ENCODE measurements at regions not wholly inside any gene's neighbourhood (a gene's known extent, or its start where the extent isn't known, plus 50 kb on each side); places are given as distances from the start of the nearest gene placed in this dataset.

DNA sequence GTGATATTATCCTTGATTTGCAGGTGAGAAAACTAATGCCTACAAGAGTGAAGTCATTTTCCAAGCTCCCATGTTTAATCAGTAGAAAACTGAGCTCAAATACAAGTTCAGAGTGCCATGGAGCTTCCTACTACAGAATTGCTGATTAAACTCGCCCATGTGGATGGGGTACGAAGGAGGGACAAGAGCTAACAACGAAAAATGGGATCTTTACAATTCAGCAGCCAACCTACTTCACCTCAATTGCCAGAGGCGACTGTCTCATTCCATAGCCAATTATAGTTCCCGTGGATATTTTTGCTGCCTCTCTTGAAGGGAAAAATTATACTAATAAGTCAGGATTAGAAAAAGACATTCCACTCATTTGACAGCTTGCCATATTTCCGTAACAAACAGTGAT lies 1155.1 kb downstream of the OLFM4 start:
- Mint-ChIP-seq H3K4me1 (no peaks in the 10 kb centered on the region), H3K27me3 (no peaks in the 10 kb centered on the region), H3K4me3 (no peak overlapping the region), H3K36me3 (no peaks in the 10 kb centered on the region), H3K9me3 (peaks cover 1 to 11% (median 5%) of the 10 kb centered on the region in 7 donors), H3K27ac (no peak overlapping the region)
- ATAC-seq (ENCODE audit: low read depth in 2 of 2) (no peak), DNase-seq (no peak)

DNA sequence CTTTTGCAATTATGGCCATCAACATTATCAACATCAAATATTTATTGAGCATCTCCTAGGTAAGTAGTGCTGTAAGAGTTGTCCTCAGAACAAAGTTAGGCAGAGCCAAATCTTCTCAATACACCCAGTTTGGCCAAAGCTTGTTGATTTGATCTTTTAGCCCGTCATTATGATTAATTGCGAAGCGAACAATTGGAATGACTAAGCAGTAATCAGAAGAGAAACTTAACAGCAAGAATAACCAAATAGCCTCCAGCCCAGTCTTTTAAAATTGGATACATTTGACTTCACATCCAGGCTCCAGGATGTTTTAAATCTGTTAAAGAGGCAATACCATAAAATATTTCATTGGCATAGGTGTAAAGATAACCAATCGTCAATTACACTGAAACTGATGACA lies 1156.0 kb downstream of the OLFM4 start:
- H3K9me3 Mint-ChIP-seq: peaks cover 1 to 15% (median 8%) of the 10 kb centered on the region in 7 donors
- DNase-seq (no peak), ATAC-seq (ENCODE audit: low read depth in 2 of 2) (no peak)
- H3K27ac Mint-ChIP-seq: no peak overlapping the region
- H3K4me1 Mint-ChIP-seq: no peaks in the 10 kb centered on the region
- no peaks in the 10 kb centered on the region for H3K36me3 Mint-ChIP-seq
- H3K4me3 Mint-ChIP-seq: no peak overlapping the region
- no peaks in the 10 kb centered on the region for H3K27me3 Mint-ChIP-seq

DNA sequence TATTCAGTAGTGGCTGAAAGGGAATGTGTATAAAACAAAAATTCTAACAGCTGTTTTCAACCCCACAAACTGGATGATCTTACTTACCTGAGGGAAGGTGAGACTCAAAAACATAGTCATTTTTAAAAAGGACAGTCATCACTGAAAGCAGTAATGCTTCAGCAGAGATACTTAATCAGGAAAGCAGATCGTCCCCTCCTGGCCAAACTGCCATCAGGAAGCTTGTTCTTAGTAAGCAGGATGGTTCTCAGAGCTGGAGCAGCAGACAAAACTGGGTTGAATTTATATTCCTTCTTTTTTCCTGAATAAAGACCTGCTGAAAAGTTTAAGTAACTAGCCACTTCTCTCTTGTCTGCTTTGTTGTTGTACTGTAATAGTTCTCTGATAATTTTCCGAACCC lies 1156.5 kb downstream of the OLFM4 start:
- Mint-ChIP-seq H3K27ac (no peak overlapping the region), H3K4me1 (no peaks in the 10 kb centered on the region), H3K36me3 (no peaks in the 10 kb centered on the region), H3K4me3 (no peak overlapping the region), H3K9me3 (peaks cover 3 to 17% (median 6%) of the 10 kb centered on the region in 7 donors), H3K27me3 (no peaks in the 10 kb centered on the region)
- no peak for ATAC-seq (ENCODE audit: low read depth in 2 of 2)
- DNase-seq: no peak

DNA sequence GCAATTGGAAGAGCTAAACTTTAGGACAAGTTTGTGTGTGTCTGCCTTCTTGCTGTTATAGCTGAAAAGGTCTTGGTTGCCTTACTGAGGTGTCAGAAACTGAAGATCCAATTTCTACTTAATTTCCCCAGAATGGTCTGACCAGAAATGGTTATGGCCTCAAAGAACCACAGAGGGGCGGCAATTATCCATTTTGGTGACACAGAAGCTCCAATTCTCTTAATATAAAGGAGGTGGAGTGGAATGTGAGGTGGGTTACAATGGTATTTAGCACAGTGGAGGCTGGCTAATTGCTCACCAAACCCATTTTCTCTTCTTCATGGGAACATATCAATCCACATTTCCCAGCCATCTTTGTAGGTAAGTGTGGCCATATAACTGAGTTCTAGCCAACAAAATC lies 1157.2 kb downstream of the OLFM4 start:
- no peaks in the 10 kb centered on the region for H3K27me3 Mint-ChIP-seq
- H3K4me1 Mint-ChIP-seq: no peaks in the 10 kb centered on the region
- no peak overlapping the region for H3K27ac Mint-ChIP-seq
- H3K36me3 Mint-ChIP-seq: no peaks in the 10 kb centered on the region
- DNase-seq: no peak
- H3K9me3 Mint-ChIP-seq: peaks cover 2 to 17% (median 5%) of the 10 kb centered on the region in 7 donors
- ATAC-seq (ENCODE audit: low read depth in 2 of 2): no peak
- no peak overlapping the region for H3K4me3 Mint-ChIP-seq

DNA sequence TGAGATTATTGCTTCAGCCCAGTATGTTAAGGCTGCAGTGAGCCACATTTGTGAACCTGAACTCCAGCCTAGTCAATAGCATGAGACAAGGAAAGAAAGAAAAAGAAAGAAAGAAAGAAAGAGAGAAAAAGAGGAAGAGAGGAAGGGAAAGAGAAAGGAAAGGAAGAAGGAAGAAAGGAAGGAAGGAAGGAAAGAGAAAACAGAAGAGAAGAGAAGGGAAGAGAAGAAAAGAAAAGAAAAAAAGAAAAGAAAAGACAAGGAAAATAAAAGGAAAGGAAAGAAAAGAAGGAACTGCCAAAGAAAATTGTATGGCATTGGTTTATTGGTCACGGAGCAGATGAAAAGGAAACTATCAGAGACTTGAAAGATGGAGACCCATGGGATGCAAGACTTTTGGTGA lies 1158.8 kb downstream of the OLFM4 start:
- Mint-ChIP-seq H3K4me3 (no peak overlapping the region), H3K36me3 (no peaks in the 10 kb centered on the region), H3K4me1 (no peaks in the 10 kb centered on the region), H3K9me3 (peaks cover 3 to 21% (median 5%) of the 10 kb centered on the region in 7 donors), H3K27me3 (no peaks in the 10 kb centered on the region), H3K27ac (no peak overlapping the region)
- DNase-seq: no peak
- no peak for ATAC-seq (ENCODE audit: low read depth in 2 of 2)

DNA sequence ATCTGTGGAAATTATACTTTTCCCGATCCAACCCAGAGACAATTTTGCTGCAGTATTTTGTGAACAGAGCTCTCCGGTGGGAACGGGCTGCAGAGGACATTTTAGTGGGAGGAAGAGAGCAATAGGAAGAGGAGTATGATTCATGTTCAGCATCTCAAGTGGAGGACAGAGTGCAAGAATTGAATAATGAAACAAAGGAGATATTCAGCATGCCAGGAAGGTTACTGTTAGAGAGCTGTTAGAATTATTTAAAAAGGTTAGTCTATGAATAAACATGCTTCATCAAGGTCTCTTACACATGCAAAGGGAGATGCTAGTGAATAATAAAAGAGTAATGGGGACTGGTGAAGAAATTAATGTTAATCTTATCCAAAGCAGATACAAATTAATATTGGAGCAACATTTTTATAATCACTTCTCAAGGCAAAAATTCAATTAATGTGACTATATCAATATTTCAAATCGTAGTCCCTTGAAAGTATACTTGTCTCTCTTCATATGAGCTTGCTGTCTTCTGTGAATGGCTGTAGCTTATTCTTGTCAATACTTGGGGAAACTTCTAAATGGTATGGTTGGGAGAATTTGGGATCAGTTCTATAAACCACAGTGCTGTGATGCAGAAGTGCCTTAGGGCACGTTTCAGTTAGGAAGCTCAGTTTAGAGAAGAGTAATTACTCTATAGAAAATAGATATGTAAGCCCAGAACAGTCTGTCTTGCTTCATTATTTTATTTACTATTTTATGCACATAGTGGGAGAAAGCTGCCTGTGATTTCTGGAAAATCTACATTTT lies 1165.8 kb downstream of the OLFM4 start:
- Mint-ChIP-seq H3K4me1 (no peaks in the 10 kb centered on the region), H3K27ac (no peak overlapping the region)

DNA sequence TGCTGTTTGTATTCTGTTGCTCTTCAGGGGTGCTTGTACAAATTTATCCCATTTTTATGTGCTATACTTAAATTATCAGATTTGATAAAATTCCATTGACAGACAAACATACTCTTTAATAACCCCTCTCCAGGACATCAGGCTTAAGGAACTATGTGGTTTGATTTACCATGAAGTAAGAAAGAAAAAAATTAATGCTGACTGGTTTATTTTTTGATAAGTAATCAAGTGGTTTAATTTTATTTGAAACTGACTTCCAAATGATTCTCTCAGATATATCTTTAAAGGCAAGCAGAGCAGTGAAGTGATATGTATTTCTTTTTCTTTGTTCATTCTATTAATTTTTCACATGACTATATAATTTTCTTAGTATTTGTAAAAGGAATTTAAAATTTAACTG lies 1168.1 kb downstream of the OLFM4 start:
- Mint-ChIP-seq H3K4me1 (no peaks in the 10 kb centered on the region), H3K27ac (no peak overlapping the region), H3K36me3 (no peaks in the 10 kb centered on the region), H3K27me3 (no peaks in the 10 kb centered on the region), H3K4me3 (no peak overlapping the region), H3K9me3 (peaks cover 1 to 22% (median 4%) of the 10 kb centered on the region in 7 donors)
- ATAC-seq (ENCODE audit: low read depth in 2 of 2) (no peak), DNase-seq (no peak)

More for the DNA sequence above, 1165.8 kb downstream of the OLFM4 start:
- DNase-seq (no peak), ATAC-seq (ENCODE audit: low read depth in 2 of 2) (no peak)
- Mint-ChIP-seq H3K4me3 (no peak overlapping the region), H3K27me3 (no peaks in the 10 kb centered on the region), H3K36me3 (no peaks in the 10 kb centered on the region), H3K9me3 (peaks cover 1 to 19% (median 3%) of the 10 kb centered on the region in 7 donors)

DNA sequence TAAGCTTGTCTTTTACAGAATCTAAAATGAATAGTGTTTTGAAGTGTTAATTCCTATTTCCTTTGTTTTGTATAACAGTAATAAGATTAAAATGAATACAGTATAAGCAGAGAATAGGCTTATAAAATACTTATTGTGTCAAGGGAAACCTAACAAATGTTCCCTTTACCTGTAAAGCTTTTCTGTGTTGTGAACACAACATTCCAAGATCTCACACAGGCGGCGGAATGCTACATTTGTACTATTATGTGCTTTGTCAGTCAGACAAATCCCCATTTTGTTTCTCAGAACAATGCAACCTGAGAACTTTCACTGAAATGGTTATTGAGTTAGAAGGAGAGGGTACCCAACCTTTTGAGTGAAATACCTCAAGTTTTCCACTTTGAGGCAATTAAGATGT lies 1170.3 kb downstream of the OLFM4 start:
- no peak for DNase-seq
- Mint-ChIP-seq H3K36me3 (no peaks in the 10 kb centered on the region), H3K27me3 (no peaks in the 10 kb centered on the region), H3K9me3 (peaks cover 0 to 22% (median 7%) of the 10 kb centered on the region in 7 donors), H3K27ac (no peak overlapping the region), H3K4me1 (no peaks in the 10 kb centered on the region), H3K4me3 (no peak overlapping the region)
- no peak for ATAC-seq (ENCODE audit: low read depth in 2 of 2)

DNA sequence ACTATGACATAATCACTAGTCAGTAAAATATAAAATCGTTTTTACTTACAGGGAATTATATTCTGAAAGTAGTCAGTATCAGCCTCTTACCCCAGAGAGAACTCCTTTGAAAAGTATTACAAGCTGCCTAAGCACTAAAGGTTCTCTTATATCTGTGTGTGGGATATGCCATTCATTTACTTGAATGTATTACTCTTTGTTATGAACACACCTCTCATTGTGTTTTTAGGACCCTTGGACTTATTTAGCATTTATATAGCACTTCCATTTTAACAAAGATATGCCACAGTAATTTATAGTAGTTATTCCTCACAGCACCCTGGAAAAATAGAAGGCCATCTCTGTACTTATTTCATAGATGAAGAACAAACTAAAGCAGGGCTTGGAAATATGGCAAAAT lies 1178.0 kb downstream of the OLFM4 start:
- no peaks in the 10 kb centered on the region for H3K4me1 Mint-ChIP-seq
- ATAC-seq (ENCODE audit: low read depth in 2 of 2) (no peak), DNase-seq (no peak)
- no peak overlapping the region for H3K4me3 Mint-ChIP-seq
- H3K36me3 Mint-ChIP-seq: no peaks in the 10 kb centered on the region
- H3K27ac Mint-ChIP-seq: no peak overlapping the region
- no peaks in the 10 kb centered on the region for H3K27me3 Mint-ChIP-seq
- peaks cover 2 to 24% (median 5%) of the 10 kb centered on the region in 7 donors for H3K9me3 Mint-ChIP-seq

DNA sequence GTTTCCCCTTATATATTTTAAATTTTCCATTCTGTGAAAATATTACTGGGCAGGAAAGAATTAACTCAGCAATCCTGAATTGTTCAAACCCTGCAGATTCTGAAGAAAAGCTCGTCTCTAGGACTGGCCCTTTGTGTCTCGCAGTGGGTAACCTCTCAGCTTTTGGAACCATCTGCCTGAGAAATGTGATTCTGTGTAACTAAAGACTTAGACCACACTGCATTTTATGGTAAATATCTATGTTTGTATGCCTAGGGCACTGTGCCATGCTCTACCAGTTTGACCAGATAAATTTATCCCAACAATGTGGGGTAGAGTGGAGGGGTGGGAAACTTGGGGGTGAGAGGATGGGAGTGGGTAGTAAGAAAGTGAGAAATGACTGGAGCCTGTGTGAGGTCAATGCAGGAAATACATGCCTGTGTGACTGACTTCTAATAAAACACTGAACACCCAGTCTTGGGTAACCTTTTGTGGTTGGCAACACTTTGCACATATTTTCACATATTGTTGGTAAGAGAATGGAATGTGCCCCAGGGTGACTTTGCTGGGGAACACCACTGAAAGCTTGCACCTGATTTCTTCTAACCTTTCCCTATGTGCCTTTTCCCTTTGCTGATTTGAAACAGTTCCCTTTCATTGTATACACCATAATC lies 1181.9 kb downstream of the OLFM4 start:
- no peak for DNase-seq
- Mint-ChIP-seq H3K4me1 (no peaks in the 10 kb centered on the region), H3K27me3 (no peaks in the 10 kb centered on the region), H3K4me3 (no peak overlapping the region), H3K27ac (no peak overlapping the region), H3K36me3 (no peaks in the 10 kb centered on the region), H3K9me3 (peaks cover 2 to 6% (median 4%) of the 10 kb centered on the region in 7 donors)
- ATAC-seq (ENCODE audit: low read depth in 2 of 2): no peak

DNA sequence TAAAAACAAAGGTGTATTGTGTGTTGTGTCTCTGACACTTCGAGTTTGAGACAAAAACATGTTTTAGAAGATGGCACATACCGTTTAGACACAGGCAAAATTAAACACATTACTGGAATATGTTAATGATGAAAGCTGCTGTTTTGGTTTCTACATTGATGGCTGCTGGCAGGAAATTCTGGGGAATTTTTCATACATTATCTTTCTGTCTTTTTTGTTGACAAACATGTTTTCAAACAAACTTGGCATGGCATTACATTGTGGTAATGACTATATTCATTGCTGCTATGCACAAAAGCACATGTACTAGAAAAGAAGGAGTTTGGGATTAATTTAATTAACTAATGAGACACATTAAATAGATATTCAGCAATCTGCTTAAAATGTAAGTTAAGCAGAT lies 1187.6 kb downstream of the OLFM4 start:
- H3K36me3 Mint-ChIP-seq: no peaks in the 10 kb centered on the region
- H3K27me3 Mint-ChIP-seq: no peaks in the 10 kb centered on the region
- no peaks in the 10 kb centered on the region for H3K4me1 Mint-ChIP-seq
- no peak for DNase-seq
- H3K4me3 Mint-ChIP-seq: no peak overlapping the region
- peaks cover 3 to 18% (median 10%) of the 10 kb centered on the region in 7 donors for H3K9me3 Mint-ChIP-seq
- no peak overlapping the region for H3K27ac Mint-ChIP-seq
- ATAC-seq (ENCODE audit: low read depth in 2 of 2): no peak

DNA sequence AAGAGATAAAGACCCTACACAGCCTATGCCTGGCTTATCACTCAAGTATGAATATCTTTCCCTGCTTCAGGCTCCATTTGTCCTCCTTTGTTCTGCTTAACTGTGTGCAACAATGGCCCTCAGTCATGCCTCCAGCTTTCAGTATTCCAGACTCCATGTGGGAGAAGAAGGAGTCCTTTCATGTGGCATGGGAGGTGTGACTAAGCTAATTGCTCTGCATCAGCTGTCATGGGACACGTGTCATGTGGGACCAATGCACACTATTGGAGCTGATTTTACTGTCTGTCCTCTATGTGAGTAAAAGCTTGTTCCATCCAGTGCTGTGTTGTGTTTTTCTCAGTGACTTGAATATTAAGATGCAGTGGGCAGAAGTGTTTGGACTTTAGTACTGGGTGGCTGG lies 1198.3 kb downstream of the OLFM4 start:
- DNase-seq: no peak
- H3K4me1 Mint-ChIP-seq: no peaks in the 10 kb centered on the region
- ATAC-seq (ENCODE audit: low read depth in 2 of 2): no peak
- H3K27ac Mint-ChIP-seq: no peak overlapping the region
- H3K9me3 Mint-ChIP-seq: peaks cover 0 to 16% (median 8%) of the 10 kb centered on the region in 7 donors
- H3K27me3 Mint-ChIP-seq: no peaks in the 10 kb centered on the region
- H3K36me3 Mint-ChIP-seq: no peaks in the 10 kb centered on the region
- H3K4me3 Mint-ChIP-seq: no peak overlapping the region

DNA sequence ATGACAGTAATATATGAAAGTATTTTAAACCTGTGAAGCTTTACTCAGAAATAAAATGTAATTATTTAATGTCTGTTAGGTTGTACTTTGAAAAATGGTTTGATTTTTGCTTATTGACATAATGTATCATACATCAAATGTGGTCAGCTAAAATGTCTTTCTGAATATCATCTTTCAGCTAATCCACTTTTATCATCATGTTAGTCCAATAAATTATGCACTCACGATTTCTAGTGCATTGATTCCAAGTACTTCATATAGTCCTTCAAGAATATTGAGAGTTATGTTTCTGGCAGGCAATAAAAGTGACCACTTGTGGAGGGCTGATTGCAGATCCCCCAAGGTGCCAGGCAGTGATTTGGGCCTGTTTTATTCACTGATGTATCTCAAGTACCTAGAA lies 1204.1 kb downstream of the OLFM4 start:
- peaks cover under 1 to 8% (median 3%) of the 10 kb centered on the region in 7 donors for H3K9me3 Mint-ChIP-seq
- no peak for ATAC-seq (ENCODE audit: low read depth in 2 of 2)
- no peak for DNase-seq
- no peaks in the 10 kb centered on the region for H3K36me3 Mint-ChIP-seq
- no peak overlapping the region for H3K4me3 Mint-ChIP-seq
- H3K27ac Mint-ChIP-seq: no peak overlapping the region
- no peaks in the 10 kb centered on the region for H3K27me3 Mint-ChIP-seq
- H3K4me1 Mint-ChIP-seq: no peaks in the 10 kb centered on the region

DNA sequence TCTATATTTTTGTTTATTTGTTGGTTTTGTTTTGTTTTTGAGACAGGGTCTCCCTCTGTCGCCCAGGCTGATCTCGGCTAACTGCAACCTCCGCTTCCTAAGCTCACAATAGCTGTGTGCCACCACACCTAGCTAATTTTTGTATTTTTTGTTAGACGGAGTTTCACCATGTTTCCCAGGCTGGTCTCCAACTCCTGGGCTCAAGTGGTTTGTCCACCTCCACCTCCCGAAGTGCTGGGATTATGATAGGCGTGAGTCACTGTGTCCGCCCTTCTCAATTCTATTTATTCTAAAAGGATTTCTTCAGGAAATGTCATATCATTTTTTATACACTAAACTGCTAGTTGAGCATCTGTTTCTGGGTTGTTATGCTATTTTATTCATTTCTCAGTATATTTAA lies 1206.0 kb downstream of the OLFM4 start:
- peaks cover under 1 to 15% (median 3%) of the 10 kb centered on the region in 7 donors for H3K9me3 Mint-ChIP-seq
- ATAC-seq (ENCODE audit: low read depth in 2 of 2) (no peak), DNase-seq (no peak)
- H3K27ac Mint-ChIP-seq: no peak overlapping the region
- no peaks in the 10 kb centered on the region for H3K27me3 Mint-ChIP-seq
- H3K36me3 Mint-ChIP-seq: no peaks in the 10 kb centered on the region
- H3K4me3 Mint-ChIP-seq: no peak overlapping the region
- no peaks in the 10 kb centered on the region for H3K4me1 Mint-ChIP-seq

Measured in naive B cell (primary cell).